CD4-positive, alpha-beta T cell (primary cell): ENCODE measurements at regions not wholly inside any gene's neighbourhood (a gene's known extent, or its start where the extent isn't known, plus 50 kb on each side); places are given as distances from the start of the nearest gene placed in this dataset.

Experiments used
- ATAC-seq: fragments of 200-7000 bp; cut with Tn5 transposase; one replicate; pipeline ENCODE4 v1.10.0; 2022; ENCODE audit warnings: mild to moderate bottlenecking; ENCODE audit not compliant: poor library complexity
- CTCF ChIA-PET: fragments of 350-600 bp; sonication (Branson Sonifier 250); formaldehyde crosslinking; loops from one replicate; lab custom pipeline; 2021; ENCODE audit warnings: antibody characterized with exemption, inconsistent platforms; lab: Charles Lee
- POLR2A ChIA-PET: fragments of 350-600 bp; sonication (Branson Sonifier 250); formaldehyde crosslinking; loops from one replicate; lab custom pipeline; 2021; ENCODE audit warnings: antibody characterized with exemption, inconsistent platforms; lab: Charles Lee
- DNase-seq, 14 experiments: peaks; one replicate each; pipeline ENCODE4 v3.0.0-alpha.2; 2013 to 2020; ENCODE audit warnings: mixed read lengths in 2 of 14
- H3K27ac ChIP-seq, 2 donors: one replicate each; pipeline versions ENCODE4 v1.5.1 to v1.7.0; 2013; ENCODE audit warnings: low read length in 2 of 2, low read depth in 1 of 2, mild to moderate bottlenecking in 1 of 2
- H3K27me3 ChIP-seq, 2 experiments: 1 replicate in 1 of 2; 2 replicates in 1 of 2; pipeline versions ENCODE4 v1.6.1 to v1.7.0; 2013; ENCODE audit warnings: low read length in 2 of 2, control low read depth in 1 of 2, mild to moderate bottlenecking in 1 of 2, moderate library complexity in 1 of 2; ENCODE audit not compliant: insufficient read depth in 2 of 2, control insufficient read depth in 1 of 2
- H3K36me3 ChIP-seq: one replicate; pipeline ENCODE4 v1.6.1; 2013; ENCODE audit warnings: low read length, control low read depth; ENCODE audit not compliant: insufficient read depth
- H3K4me1 ChIP-seq: one replicate; pipeline ENCODE4 v1.6.1; 2013; ENCODE audit warnings: low read length, control low read depth; ENCODE audit not compliant: insufficient read depth
- H3K4me3 ChIP-seq: one replicate; pipeline ENCODE4 v1.5.1; 2013; ENCODE audit warnings: mild to moderate bottlenecking, low read length, moderate library complexity
- H3K9me3 ChIP-seq, 2 experiments: 1 replicate in 1 of 2; 2 replicates in 1 of 2; pipeline versions ENCODE4 v1.6.1 to v1.7.0; 2013; ENCODE audit warnings: low read length in 2 of 2, mild to moderate bottlenecking in 2 of 2, control low read depth in 1 of 2, moderate library complexity in 1 of 2; ENCODE audit not compliant: control insufficient read depth in 1 of 2, insufficient read depth in 1 of 2
- H3K27ac Mint-ChIP-seq: one replicate; pipeline ENCODE4 v1.8.0; 2020; ENCODE audit warnings: mixed read lengths
- H3K27me3 Mint-ChIP-seq: one replicate; pipeline ENCODE4 v1.8.0; 2021; ENCODE audit warnings: mixed read lengths
- H3K36me3 Mint-ChIP-seq: one replicate; pipeline ENCODE4 v1.8.0; 2021; ENCODE audit warnings: low read depth, mixed read lengths
- H3K4me1 Mint-ChIP-seq: one replicate; pipeline ENCODE4 v1.8.0; 2021; ENCODE audit warnings: low read depth, mixed read lengths
- H3K4me3 Mint-ChIP-seq: one replicate; pipeline ENCODE4 v1.8.0; 2020; ENCODE audit warnings: mild to moderate bottlenecking, mixed read lengths
- H3K9me3 Mint-ChIP-seq: one replicate; pipeline ENCODE4 v1.8.0; 2020; ENCODE audit warnings: mixed read lengths
- intact Hi-C, 2 experiments: fragments of 100-400 bp; cut with DNase I in 1 of 2; cut with micrococcal nuclease in 1 of 2; formaldehyde crosslinking; loops; one replicate each; pipeline versions ENCODE4 v1.15.1 to v1.9.0; 2023 to 2025; cut with DNase I, micrococcal nuclease
- TF ChIP-seq, protein P1 (sequence below): fragments of 200-600 bp; IDR thresholded peaks from one replicate; pipeline ENCODE4 v1.8.0; 2022; ENCODE audit warnings: antibody characterized with exemption, mild to moderate bottlenecking

GRCh38 chr16:13390093-13390985 is 488.9 kb downstream of the SHISA9 start:
- no peaks in the 10 kb centered on the region for H3K36me3 ChIP-seq
- H3K4me1 ChIP-seq: no peaks in the 10 kb centered on the region
- H3K4me3 ChIP-seq: no peak overlapping the region
- TF ChIP-seq, protein P1, sequence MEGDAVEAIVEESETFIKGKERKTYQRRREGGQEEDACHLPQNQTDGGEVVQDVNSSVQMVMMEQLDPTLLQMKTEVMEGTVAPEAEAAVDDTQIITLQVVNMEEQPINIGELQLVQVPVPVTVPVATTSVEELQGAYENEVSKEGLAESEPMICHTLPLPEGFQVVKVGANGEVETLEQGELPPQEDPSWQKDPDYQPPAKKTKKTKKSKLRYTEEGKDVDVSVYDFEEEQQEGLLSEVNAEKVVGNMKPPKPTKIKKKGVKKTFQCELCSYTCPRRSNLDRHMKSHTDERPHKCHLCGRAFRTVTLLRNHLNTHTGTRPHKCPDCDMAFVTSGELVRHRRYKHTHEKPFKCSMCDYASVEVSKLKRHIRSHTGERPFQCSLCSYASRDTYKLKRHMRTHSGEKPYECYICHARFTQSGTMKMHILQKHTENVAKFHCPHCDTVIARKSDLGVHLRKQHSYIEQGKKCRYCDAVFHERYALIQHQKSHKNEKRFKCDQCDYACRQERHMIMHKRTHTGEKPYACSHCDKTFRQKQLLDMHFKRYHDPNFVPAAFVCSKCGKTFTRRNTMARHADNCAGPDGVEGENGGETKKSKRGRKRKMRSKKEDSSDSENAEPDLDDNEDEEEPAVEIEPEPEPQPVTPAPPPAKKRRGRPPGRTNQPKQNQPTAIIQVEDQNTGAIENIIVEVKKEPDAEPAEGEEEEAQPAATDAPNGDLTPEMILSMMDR: no peak
- ChIA-PET CTCF (no interaction called here), POLR2A (no interaction called here)
- ATAC-seq (no peak), DNase-seq (no peak)
- Mint-ChIP-seq H3K36me3 (no peaks in the 10 kb centered on the region), H3K27ac (no peak overlapping the region), H3K27me3 (no peaks in the 10 kb centered on the region), H3K4me1 (no peaks in the 10 kb centered on the region), H3K4me3 (no peak overlapping the region), H3K9me3 (peaks cover 9% of the 10 kb centered on the region)
- H3K27ac ChIP-seq: no peak overlapping the region
- H3K9me3 ChIP-seq: peaks cover 5 to 6% of the 10 kb centered on the region in 2 experiments
- intact Hi-C loops: no loop called here
- no peaks in the 10 kb centered on the region for H3K27me3 ChIP-seq

- no peaks in the 10 kb centered on the region for H3K4me1 Mint-ChIP-seq
- no peak overlapping the region for H3K27ac Mint-ChIP-seq
- TF ChIP-seq, protein P1: no peak
- Histone ChIP-seq H3K9me3 (peaks cover under 1 to 5% of the 10 kb centered on the region in 2 experiments), H3K4me1 (no peaks in the 10 kb centered on the region), H3K27ac (no peak overlapping the region), H3K36me3 (no peaks in the 10 kb centered on the region), H3K4me3 (no peak overlapping the region), H3K27me3 (no peaks in the 10 kb centered on the region)
- no peaks in the 10 kb centered on the region for H3K36me3 Mint-ChIP-seq
- intact Hi-C loops: no loop called here
- peaks cover 6% of the 10 kb centered on the region for H3K9me3 Mint-ChIP-seq
- DNase-seq: no peak
- CTCF ChIA-PET: no interaction called here
- H3K27me3 Mint-ChIP-seq: no peaks in the 10 kb centered on the region
- H3K4me3 Mint-ChIP-seq: no peak overlapping the region
- no peak for ATAC-seq
- POLR2A ChIA-PET: no interaction called here
Observed at GRCh38 chr16:13390986-13391305, 489.5 kb downstream of the SHISA9 start.

GRCh38 chr16:13391337-13391736 is 489.9 kb downstream of the SHISA9 start:
- ChIA-PET POLR2A (no interaction called here), CTCF (no interaction called here)
- Mint-ChIP-seq H3K4me3 (no peak overlapping the region), H3K36me3 (no peaks in the 10 kb centered on the region), H3K4me1 (no peaks in the 10 kb centered on the region), H3K27me3 (no peaks in the 10 kb centered on the region), H3K27ac (no peak overlapping the region), H3K9me3 (peaks cover 5% of the 10 kb centered on the region)
- no peaks in the 10 kb centered on the region for H3K27me3 ChIP-seq
- no peaks in the 10 kb centered on the region for H3K4me1 ChIP-seq
- TF ChIP-seq, protein P1: no peak
- DNase-seq (no peak), ATAC-seq (no peak)
- H3K27ac ChIP-seq: no peak overlapping the region
- intact Hi-C loops: no loop called here
- H3K9me3 ChIP-seq: peaks cover 0 to 9% of the 10 kb centered on the region in 2 experiments
- no peaks in the 10 kb centered on the region for H3K36me3 ChIP-seq
- no peak overlapping the region for H3K4me3 ChIP-seq
